ENCODE measurements at regions not wholly inside any gene's neighbourhood (a gene's known extent, or its start where the extent isn't known, plus 50 kb on each side); places are given as distances from the start of the nearest gene placed in this dataset.

GRCh38 chr2:12320991-12321641 is 395.6 kb upstream of the TRIB2 start:
- TF ChIP-seq CTCF (IDR thresholded peaks at IDR 0.05) = no peak
- no peak for TF ChIP-seq ZFX (IDR thresholded peaks at IDR 0.05; ENCODE audit: borderline replicate concordance)

Measured in 22Rv1 (cell line).